Fibroblast of pulmonary artery (primary cell): ENCODE measurements at regions not wholly inside any gene's neighbourhood (a gene's known extent, or its start where the extent isn't known, plus 50 kb on each side); places are given as distances from the start of the nearest gene placed in this dataset.

Experiments
- DNase-seq: peaks from one replicate; pipeline ENCODE4 v3.0.0-alpha.2; 2010; ENCODE audit warnings: low read depth
- H3K4me3 ChIP-seq: replicated peaks from 2 replicates; pipeline ENCODE4 v1.5.1; 2011; ENCODE audit warnings: low read depth, mild to moderate bottlenecking, control low read depth, low read length, moderate library complexity
- TF ChIP-seq, protein P1 (sequence below): IDR thresholded peaks from 2 replicates; pipeline ENCODE4 v1.5.1; 2011; ENCODE audit warnings: mild to moderate bottlenecking, control low read depth, low read length, inconsistent platforms; ENCODE audit errors: missing control alignments

DNA sequence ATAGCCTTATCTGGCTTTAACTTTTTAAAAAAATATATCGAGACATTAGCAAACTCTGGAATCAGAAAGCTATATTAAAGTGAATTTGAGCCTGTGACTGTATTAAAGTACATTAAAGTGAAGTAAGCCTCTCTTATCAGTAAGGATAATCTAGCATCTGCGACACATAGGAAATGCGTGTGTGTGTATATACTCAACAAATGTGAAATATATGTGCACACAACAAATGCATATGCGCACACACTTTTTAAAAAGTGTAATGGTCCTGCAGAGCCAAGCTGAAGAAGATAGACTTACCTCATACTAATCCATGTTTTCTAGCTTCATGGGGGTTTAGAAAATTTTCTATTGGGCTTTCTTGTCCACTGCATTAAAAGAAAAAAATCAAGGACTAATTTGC, 437.1 kb downstream of the ZIC1 start:
- DNase-seq = no peak
- TF ChIP-seq, protein P1, sequence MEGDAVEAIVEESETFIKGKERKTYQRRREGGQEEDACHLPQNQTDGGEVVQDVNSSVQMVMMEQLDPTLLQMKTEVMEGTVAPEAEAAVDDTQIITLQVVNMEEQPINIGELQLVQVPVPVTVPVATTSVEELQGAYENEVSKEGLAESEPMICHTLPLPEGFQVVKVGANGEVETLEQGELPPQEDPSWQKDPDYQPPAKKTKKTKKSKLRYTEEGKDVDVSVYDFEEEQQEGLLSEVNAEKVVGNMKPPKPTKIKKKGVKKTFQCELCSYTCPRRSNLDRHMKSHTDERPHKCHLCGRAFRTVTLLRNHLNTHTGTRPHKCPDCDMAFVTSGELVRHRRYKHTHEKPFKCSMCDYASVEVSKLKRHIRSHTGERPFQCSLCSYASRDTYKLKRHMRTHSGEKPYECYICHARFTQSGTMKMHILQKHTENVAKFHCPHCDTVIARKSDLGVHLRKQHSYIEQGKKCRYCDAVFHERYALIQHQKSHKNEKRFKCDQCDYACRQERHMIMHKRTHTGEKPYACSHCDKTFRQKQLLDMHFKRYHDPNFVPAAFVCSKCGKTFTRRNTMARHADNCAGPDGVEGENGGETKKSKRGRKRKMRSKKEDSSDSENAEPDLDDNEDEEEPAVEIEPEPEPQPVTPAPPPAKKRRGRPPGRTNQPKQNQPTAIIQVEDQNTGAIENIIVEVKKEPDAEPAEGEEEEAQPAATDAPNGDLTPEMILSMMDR = no peak
- H3K4me3 ChIP-seq = no peak overlapping the region

DNA sequence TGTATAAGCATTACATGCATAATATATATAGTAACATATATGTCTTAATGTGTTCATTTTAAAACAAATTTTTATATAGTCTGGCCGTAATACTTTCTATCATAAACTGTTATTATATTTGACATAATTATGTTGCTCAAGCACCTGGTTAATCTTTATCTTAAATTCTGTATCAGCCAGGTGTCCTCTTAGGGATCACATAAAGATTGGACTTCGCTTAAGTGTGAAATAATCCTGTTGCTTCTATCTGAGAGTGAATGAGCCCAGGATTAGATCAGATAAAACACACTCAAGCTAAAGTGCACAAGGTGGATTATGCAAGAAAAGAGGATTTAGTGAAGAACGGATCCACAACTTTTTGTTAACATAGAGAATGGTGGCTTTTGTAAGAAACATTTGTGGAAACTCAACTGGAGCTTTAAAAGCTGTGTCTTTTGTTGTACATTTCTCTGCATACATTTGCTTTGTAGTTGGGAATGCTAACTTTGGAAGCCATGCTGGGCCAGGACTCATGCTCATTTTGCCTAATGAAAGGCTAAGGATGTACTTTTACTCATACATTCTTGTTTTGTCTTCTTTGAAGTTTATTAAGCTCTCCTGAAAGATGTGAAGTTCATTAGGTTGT, 437.8 kb downstream of the ZIC1 start:
- TF ChIP-seq, protein P1 = no peak
- H3K4me3 ChIP-seq = no peak overlapping the region
- DNase-seq = no peak

DNA sequence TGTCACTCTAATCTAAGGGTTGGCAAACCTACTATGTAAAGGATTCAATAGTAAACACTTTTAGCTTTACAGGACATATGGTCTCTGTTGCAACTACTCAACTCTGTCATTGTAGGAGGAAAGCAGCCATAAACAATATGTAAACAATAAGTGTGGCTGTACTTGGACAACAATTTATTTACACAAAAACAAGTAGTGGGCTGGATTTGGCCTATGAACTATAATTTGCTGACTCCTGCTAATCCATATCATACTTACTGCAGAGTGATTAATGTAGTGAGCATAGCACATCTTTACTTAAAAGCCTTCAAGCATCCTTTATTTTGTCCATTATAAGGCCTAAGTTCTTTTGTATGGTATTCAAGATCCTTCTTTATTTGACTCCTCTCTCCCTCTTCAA, 441.9 kb downstream of the ZIC1 start:
- no peak overlapping the region for H3K4me3 ChIP-seq
- TF ChIP-seq, protein P1 = no peak
- no peak for DNase-seq

DNA sequence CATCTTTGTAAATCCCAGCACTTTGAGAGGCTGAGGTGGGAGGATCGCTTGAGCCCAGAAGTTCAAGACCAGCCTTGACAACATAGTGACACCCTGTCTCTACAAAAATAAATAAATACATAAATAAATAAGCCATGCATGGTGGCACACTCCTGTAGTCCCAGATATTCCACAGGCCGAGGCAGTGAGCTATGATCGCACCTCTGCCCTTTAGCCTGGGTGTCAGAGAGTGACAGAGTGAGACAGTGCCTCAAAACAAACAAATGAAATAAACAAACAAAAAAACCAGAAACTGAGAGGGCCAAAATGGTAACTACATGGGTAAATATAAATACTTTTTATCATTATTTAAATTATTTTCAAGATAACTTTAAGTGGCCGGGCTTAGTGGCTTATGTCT, 445.4 kb downstream of the ZIC1 start:
- TF ChIP-seq, protein P1 = no peak
- no peak overlapping the region for H3K4me3 ChIP-seq
- no peak for DNase-seq

GRCh38 chr3:147864754-147865354, 455.7 kb downstream of the ZIC1 start:
- DNase-seq = no peak
- no peak overlapping the region for H3K4me3 ChIP-seq
- TF ChIP-seq, protein P1 = no peak

GRCh38 chr3:147866561-147866960, 457.4 kb downstream of the ZIC1 start:
- no peak overlapping the region for H3K4me3 ChIP-seq
- TF ChIP-seq, protein P1 = no peak
- no peak for DNase-seq

DNA sequence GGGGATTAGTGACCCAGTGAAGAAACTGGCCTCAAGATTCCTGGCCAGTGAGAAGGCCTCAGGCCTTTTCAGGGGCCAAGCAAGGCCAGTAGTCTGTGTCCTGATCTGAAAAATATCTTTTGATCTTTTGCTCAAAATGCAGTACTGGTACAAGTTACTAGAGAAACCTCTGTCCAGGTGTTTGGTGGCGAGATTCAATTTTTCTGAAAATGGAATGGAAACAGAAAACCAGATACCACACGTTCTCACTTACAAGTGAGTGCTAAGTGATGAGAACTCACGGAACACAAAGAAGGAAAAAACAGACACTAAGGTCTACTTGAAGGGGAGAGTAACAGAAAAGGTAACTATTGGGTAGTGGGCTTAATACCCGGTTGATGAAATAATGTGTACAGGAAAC, 463.4 kb downstream of the ZIC1 start:
- no peak for DNase-seq
- no peak overlapping the region for H3K4me3 ChIP-seq
- TF ChIP-seq, protein P1 = no peak
